A673 (cell line): ENCODE measurements at regions not wholly inside any gene's neighbourhood (a gene's known extent, or its start where the extent isn't known, plus 50 kb on each side); places are given as distances from the start of the nearest gene placed in this dataset.

Experiments used
- BruUV-seq: library from RNA; stranded (reverse); fragments of 400-500 nt; replicated peaks from 2 replicates; lab custom pipeline; 2021; lab: Mats Ljungman, UMichigan
- CTCF ChIA-PET: fragments of 300-600 bp; sonication (Branson Sonifier 250); formaldehyde crosslinking; loops from one replicate; lab custom pipeline; 2022; ENCODE audit warnings: antibody characterized with exemption; lab: Charles Lee
- POLR2A ChIA-PET: fragments of 300-600 bp; sonication (Branson Sonifier 250); formaldehyde crosslinking; loops from one replicate; lab custom pipeline; 2022; ENCODE audit warnings: antibody characterized with exemption; ENCODE audit not compliant: low non-redundant PET; lab: Charles Lee
- DNase-seq: peaks from one replicate; pipeline ENCODE4 v3.0.0-alpha.2; 2015; ENCODE audit warnings: low spot score
- H3K27ac ChIP-seq: fragments of 200-600 bp; sonication (generic); 2 replicates; pipeline ENCODE4 v1.5.1; 2016; ENCODE audit warnings: mixed run types, low read depth, mild to moderate bottlenecking, mixed read lengths, antibody characterized with exemption, low read length; ENCODE audit not compliant: poor library complexity, severe bottlenecking
- H3K27me3 ChIP-seq: fragments of 200-600 bp; sonication (generic); replicated peaks from 2 replicates; pipeline ENCODE4 v1.6.1; 2017; ENCODE audit warnings: mixed run types, low read depth, mild to moderate bottlenecking, mixed read lengths, antibody characterized with exemption, low read length; ENCODE audit not compliant: insufficient read depth, poor library complexity
- H3K36me3 ChIP-seq: fragments of 200-600 bp; sonication (generic); 2 replicates; pipeline ENCODE4 v1.6.1; 2016; ENCODE audit warnings: mixed run types, mild to moderate bottlenecking, mixed read lengths, antibody characterized with exemption, low read length; ENCODE audit not compliant: insufficient read depth, poor library complexity, severe bottlenecking
- H3K4me1 ChIP-seq: fragments of 200-600 bp; sonication (generic); 2 replicates; pipeline ENCODE4 v1.6.1; 2017; ENCODE audit warnings: mixed run types, mild to moderate bottlenecking, mixed read lengths, antibody characterized with exemption, low read length; ENCODE audit not compliant: insufficient read depth, poor library complexity, severe bottlenecking
- H3K4me3 ChIP-seq: fragments of 200-600 bp; sonication (generic); 2 replicates; pipeline ENCODE4 v1.5.1; 2016; ENCODE audit warnings: low read depth, mixed run types, mild to moderate bottlenecking, mixed read lengths, low read length; ENCODE audit not compliant: poor library complexity, severe bottlenecking
- H3K9me3 ChIP-seq: fragments of 200-600 bp; sonication (generic); 2 replicates; pipeline ENCODE4 v1.6.1; 2016; ENCODE audit warnings: mixed run types, low read depth, mild to moderate bottlenecking, mixed read lengths, antibody characterized with exemption, low read length; ENCODE audit not compliant: poor library complexity, severe bottlenecking
- CTCF ChIP-seq: fragments of 300-800, 200-600 bp; sonication (generic); conservative IDR thresholded peaks from 2 replicates; pipeline ENCODE4 v1.5.1; 2017; ENCODE audit warnings: low read depth, mild to moderate bottlenecking, antibody characterized with exemption, low read length, moderate library complexity, mixed read lengths
- EZH2 ChIP-seq: fragments of 200-600 bp; sonication (generic); IDR thresholded peaks from 2 replicates; pipeline ENCODE4 v1.6.1; 2017; ENCODE audit warnings: borderline replicate concordance, low read depth, mild to moderate bottlenecking, mixed read lengths, antibody characterized with exemption, low read length; ENCODE audit not compliant: poor library complexity, severe bottlenecking
- intact Hi-C: fragments of 100-400 bp; cut with micrococcal nuclease; formaldehyde crosslinking; loops from one replicate; pipeline ENCODE4 v1.10.0; 2022; ENCODE audit not compliant: unreplicated experiment

DNA sequence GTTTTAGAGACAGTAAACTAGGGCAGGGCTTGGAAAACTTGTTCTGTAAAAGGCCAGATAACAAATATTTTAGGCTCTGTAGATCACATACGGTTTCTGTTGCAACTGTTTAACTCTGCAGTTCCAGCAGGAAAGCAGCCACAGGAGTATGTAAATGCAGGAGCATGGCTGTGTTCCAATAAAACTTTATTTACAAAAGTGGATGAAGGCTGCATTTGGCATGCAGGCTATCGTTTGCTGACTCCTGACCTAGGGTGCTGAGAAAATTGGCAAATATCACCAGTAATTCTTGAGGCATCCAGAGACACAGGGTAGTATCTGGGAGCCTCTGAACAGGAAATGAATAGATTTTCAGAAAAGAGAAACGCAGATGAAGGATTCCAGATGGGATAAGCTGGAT, 274.0 kb downstream of the MAF start:
- POLR2A ChIA-PET, result no interaction called here
- no peaks in the 10 kb centered on the region for H3K9me3 ChIP-seq
- no TSS peak for BruUV-seq
- no peak overlapping the region for H3K27ac ChIP-seq
- intact Hi-C loops, result no loop called here
- no peak for DNase-seq
- TF ChIP-seq EZH2 (no peak), CTCF (no peak)
- H3K36me3 ChIP-seq, result no peaks in the 10 kb centered on the region
- H3K27me3 ChIP-seq, result peaks cover 25% of the 10 kb centered on the region
- no peak overlapping the region for H3K4me3 ChIP-seq
- CTCF ChIA-PET, result no interaction called here
- no peaks in the 10 kb centered on the region for H3K4me1 ChIP-seq

DNA sequence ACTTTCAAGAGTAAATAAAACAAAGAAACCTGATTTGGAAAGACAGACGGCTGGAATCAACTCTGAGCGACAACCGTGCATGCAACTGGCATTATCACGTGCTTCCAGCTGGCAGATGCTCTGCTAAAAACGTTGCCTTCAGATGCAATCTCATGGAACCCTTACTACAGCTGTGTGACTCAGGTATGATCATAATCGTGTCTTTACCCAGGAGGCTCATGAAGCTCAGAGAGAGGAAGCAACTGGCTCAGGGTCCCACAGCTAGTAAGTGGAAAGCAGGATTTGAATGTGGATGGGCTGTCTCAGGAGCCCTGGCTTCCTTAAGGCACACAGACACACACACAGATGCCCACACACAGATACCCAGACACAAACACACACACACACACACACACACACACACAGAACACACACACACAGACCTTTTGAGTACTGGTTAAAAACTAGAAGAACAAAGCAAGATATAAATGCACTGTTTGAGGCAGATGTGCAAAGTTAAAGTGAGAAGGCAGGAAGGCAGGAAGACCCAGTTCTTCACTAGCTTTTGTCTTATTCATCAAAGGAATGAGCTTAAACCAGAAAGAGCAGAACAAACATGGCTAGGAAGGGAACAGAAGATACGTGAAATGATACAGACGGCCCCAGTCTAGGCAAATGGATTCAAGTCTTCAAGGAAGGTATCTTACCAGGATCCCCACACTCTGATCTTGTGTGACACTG, 275.2 kb downstream of the MAF start:
- TF ChIP-seq CTCF (no peak), EZH2 (no peak)
- H3K27me3 ChIP-seq, result peaks cover 25% of the 10 kb centered on the region
- no TSS peak for BruUV-seq
- H3K36me3 ChIP-seq, result no peaks in the 10 kb centered on the region
- no peak for DNase-seq
- no peaks in the 10 kb centered on the region for H3K9me3 ChIP-seq
- intact Hi-C loops, result no loop called here
- POLR2A ChIA-PET, result no interaction called here
- no peak overlapping the region for H3K4me3 ChIP-seq
- H3K27ac ChIP-seq, result no peak overlapping the region
- H3K4me1 ChIP-seq, result no peaks in the 10 kb centered on the region
- CTCF ChIA-PET, result no interaction called here

GRCh38 chr16:79320956-79321355, 279.6 kb downstream of the MAF start:
- DNase-seq, result no peak
- H3K36me3 ChIP-seq, result no peaks in the 10 kb centered on the region
- ChIA-PET POLR2A (no interaction called here), CTCF (interaction anchor here (0.6 kb wide), 1 partner anchor 1927 kb away, joined by 4 read pairs; no protein-coding TSS in a partner anchor)
- H3K27me3 ChIP-seq, result peaks cover 24% of the 10 kb centered on the region
- no peaks in the 10 kb centered on the region for H3K9me3 ChIP-seq
- BruUV-seq, result no TSS peak
- H3K4me3 ChIP-seq, result no peak overlapping the region
- H3K27ac ChIP-seq, result no peak overlapping the region
- intact Hi-C loops, result no loop called here
- no peaks in the 10 kb centered on the region for H3K4me1 ChIP-seq
- no peak for TF ChIP-seq EZH2
- no peak for TF ChIP-seq CTCF
